Neutrophil (primary cell): ENCODE measurements at regions not wholly inside any gene's neighbourhood (a gene's known extent, or its start where the extent isn't known, plus 50 kb on each side); places are given as distances from the start of the nearest gene placed in this dataset.
"Not testable (repeated sequence)": the region's sequence is repeated elsewhere in the genome, so short reads cannot be mapped to it uniquely, and the experiment has no call there.

Experiments
- H3K27ac ChIP-seq: fragments of 200-600 bp; sonication (generic); 2 replicates; pipeline ENCODE4 v1.5.1; 2016; ENCODE audit warnings: mild to moderate bottlenecking, moderate library complexity
- H3K27me3 ChIP-seq: fragments of 200-600 bp; sonication (generic); 2 replicates; pipeline ENCODE4 v1.6.0; 2016; ENCODE audit warnings: mild to moderate bottlenecking
- H3K36me3 ChIP-seq: fragments of 200-600 bp; sonication (generic); 2 replicates; pipeline ENCODE4 v1.5.1; 2017
- H3K4me1 ChIP-seq, 2 experiments: fragments of 200-600 bp in 1 of 2; sonication (generic) in 1 of 2; 1 replicate in 1 of 2; 2 replicates in 1 of 2; pipeline versions ENCODE4 v1.5.1 to v1.6.1; 2013 to 2016; ENCODE audit warnings: low read depth in 1 of 2, low read length in 1 of 2, mild to moderate bottlenecking in 1 of 2, moderate library complexity in 1 of 2; ENCODE audit not compliant: control insufficient read depth in 1 of 2, insufficient read depth in 1 of 2
- H3K4me3 ChIP-seq, 2 experiments: fragments of 200-600 bp in 1 of 2; sonication (generic) in 1 of 2; 1 replicate in 1 of 2; 2 replicates in 1 of 2; pipeline ENCODE4 v1.5.1; 2013 to 2016; ENCODE audit warnings: low read depth in 1 of 2, low read length in 1 of 2, mild to moderate bottlenecking in 1 of 2, moderate library complexity in 1 of 2
- H3K9me3 ChIP-seq: fragments of 200-600 bp; sonication (generic); 2 replicates; pipeline ENCODE4 v1.5.1; 2016
- CTCF ChIP-seq: fragments of 200-600 bp; sonication (generic); IDR thresholded peaks from 2 replicates; pipeline ENCODE4 v1.5.1; 2016; ENCODE audit warnings: antibody characterized with exemption

- H3K4me3 ChIP-seq: no peak overlapping the region
- no peak for TF ChIP-seq CTCF
Observed at GRCh38 chr15:35243758-35244157, 158.7 kb upstream of the NANOGP8 start.

GRCh38 chr15:35239693-35240092, 154.6 kb upstream of the NANOGP8 start:
- not testable (repeated sequence) for H3K27me3 ChIP-seq, H3K4me1 ChIP-seq, H3K36me3 ChIP-seq, H3K4me3 ChIP-seq, H3K27ac ChIP-seq, H3K9me3 ChIP-seq

More at GRCh38 chr15:35243758-35244157, 158.7 kb upstream of the NANOGP8 start:
- Histone ChIP-seq H3K27ac (no peak overlapping the region), H3K36me3 (no peaks in the 10 kb centered on the region), H3K9me3 (no peaks in the 10 kb centered on the region), H3K4me1 (no peaks in the 10 kb centered on the region), H3K27me3 (no peaks in the 10 kb centered on the region)

GRCh38 chr15:35238448-35238847, 153.4 kb upstream of the NANOGP8 start:
- H3K4me1 ChIP-seq, H3K4me3 ChIP-seq, H3K27me3 ChIP-seq, H3K9me3 ChIP-seq, H3K36me3 ChIP-seq, H3K27ac ChIP-seq: not testable (repeated sequence)

GRCh38 chr15:35229085-35229484, 144.0 kb upstream of the NANOGP8 start:
- Histone ChIP-seq H3K9me3 (no peaks in the 10 kb centered on the region), H3K36me3 (no peaks in the 10 kb centered on the region), H3K27me3 (no peaks in the 10 kb centered on the region), H3K27ac (no peak overlapping the region), H3K4me1 (no peaks in the 10 kb centered on the region), H3K4me3 (no peak overlapping the region)
- no peak for TF ChIP-seq CTCF

GRCh38 chr15:35218215-35218614, 133.1 kb upstream of the NANOGP8 start:
- Histone ChIP-seq H3K27ac (no peak overlapping the region), H3K36me3 (no peaks in the 10 kb centered on the region), H3K9me3 (no peaks in the 10 kb centered on the region), H3K27me3 (no peaks in the 10 kb centered on the region), H3K4me1 (no peaks in the 10 kb centered on the region), H3K4me3 (no peak overlapping the region)
- TF ChIP-seq CTCF: no peak

- H3K27ac ChIP-seq: no peak overlapping the region
- no peak for TF ChIP-seq CTCF
- no peaks in the 10 kb centered on the region for H3K36me3 ChIP-seq
Observed at GRCh38 chr15:35215093-35215492, 130.0 kb upstream of the NANOGP8 start.

More at GRCh38 chr15:35215093-35215492, 130.0 kb upstream of the NANOGP8 start:
- no peaks in the 10 kb centered on the region for H3K4me1 ChIP-seq
- no peak overlapping the region for H3K4me3 ChIP-seq
- no peaks in the 10 kb centered on the region for H3K9me3 ChIP-seq
- no peaks in the 10 kb centered on the region for H3K27me3 ChIP-seq
